Endodermal cell (in vitro differentiated cells): ENCODE measurements at regions not wholly inside any gene's neighbourhood (a gene's known extent, or its start where the extent isn't known, plus 50 kb on each side); places are given as distances from the start of the nearest gene placed in this dataset.

Experiments used
- DNase-seq: peaks from one replicate; pipeline ENCODE4 v3.0.0-alpha.2; 2017
- H3K27ac ChIP-seq: 2 replicates; pipeline ENCODE4 v1.5.1; 2013; ENCODE audit warnings: mild to moderate bottlenecking, low read depth, low read length, moderate library complexity
- H3K27me3 ChIP-seq: 2 replicates; pipeline ENCODE4 v1.6.1; 2013; ENCODE audit warnings: mild to moderate bottlenecking, low read length, moderate library complexity; ENCODE audit not compliant: insufficient read depth, control insufficient read depth, poor library complexity, severe bottlenecking
- H3K36me3 ChIP-seq: 2 replicates; pipeline ENCODE4 v1.7.0; 2013; ENCODE audit warnings: mild to moderate bottlenecking, low read length, moderate library complexity; ENCODE audit not compliant: control insufficient read depth, insufficient read depth
- H3K4me1 ChIP-seq: one replicate; pipeline ENCODE4 v1.7.0; 2013; ENCODE audit warnings: low read length; ENCODE audit not compliant: control insufficient read depth, insufficient read depth
- H3K4me3 ChIP-seq: 2 replicates; pipeline ENCODE4 v1.5.1; 2013; ENCODE audit warnings: mild to moderate bottlenecking, low read length, moderate library complexity
- H3K9ac ChIP-seq: 2 replicates; pipeline ENCODE4 v1.6.1; 2013; ENCODE audit warnings: mild to moderate bottlenecking, low read length, moderate library complexity; ENCODE audit not compliant: poor library complexity, severe bottlenecking; ENCODE audit errors: extremely low read depth
- H3K9me3 ChIP-seq: 2 replicates; pipeline ENCODE4 v1.6.1; 2013; ENCODE audit warnings: mild to moderate bottlenecking, low read length, moderate library complexity; ENCODE audit not compliant: control insufficient read depth
- H3K27ac Mint-ChIP-seq: 2 replicates; pipeline ENCODE4 v1.8.0; 2020; ENCODE audit warnings: mixed read lengths
- H3K27me3 Mint-ChIP-seq: 2 replicates; pipeline ENCODE4 v1.8.0; 2021; ENCODE audit warnings: mild to moderate bottlenecking, mixed read lengths; ENCODE audit not compliant: insufficient read depth
- H3K36me3 Mint-ChIP-seq: 2 replicates; pipeline ENCODE4 v1.8.0; 2020; ENCODE audit warnings: low read depth, mixed read lengths
- H3K4me1 Mint-ChIP-seq: 2 replicates; pipeline ENCODE4 v1.8.0; 2020; ENCODE audit warnings: mixed read lengths
- H3K4me3 Mint-ChIP-seq: 2 replicates; pipeline ENCODE4 v1.8.0; 2020; ENCODE audit warnings: mild to moderate bottlenecking, moderate library complexity, mixed read lengths
- H3K9me3 Mint-ChIP-seq: 2 replicates; pipeline ENCODE4 v1.8.0; 2020; ENCODE audit warnings: mild to moderate bottlenecking, mixed read lengths
- WGBS, 2 experiments: methylation state at CpG; one replicate each; pipeline versions ENCODE4 v1.1.5 to v1.1.7; 2013; ENCODE audit warnings: missing lambda C conversion rate in 2 of 2, mixed read lengths in 1 of 2; ENCODE audit not compliant: insufficient coverage in 1 of 2, insufficient read length in 1 of 2; 5-methylcytosine and 5-hydroxymethylcytosine counted together
- TF ChIP-seq, protein P1 (sequence below): fragments of 200-600 bp; sonication (generic); conservative IDR thresholded peaks from 2 replicates; pipeline ENCODE4 v1.5.0; 2021; ENCODE audit warnings: antibody characterized with exemption, mild to moderate bottlenecking

DNA sequence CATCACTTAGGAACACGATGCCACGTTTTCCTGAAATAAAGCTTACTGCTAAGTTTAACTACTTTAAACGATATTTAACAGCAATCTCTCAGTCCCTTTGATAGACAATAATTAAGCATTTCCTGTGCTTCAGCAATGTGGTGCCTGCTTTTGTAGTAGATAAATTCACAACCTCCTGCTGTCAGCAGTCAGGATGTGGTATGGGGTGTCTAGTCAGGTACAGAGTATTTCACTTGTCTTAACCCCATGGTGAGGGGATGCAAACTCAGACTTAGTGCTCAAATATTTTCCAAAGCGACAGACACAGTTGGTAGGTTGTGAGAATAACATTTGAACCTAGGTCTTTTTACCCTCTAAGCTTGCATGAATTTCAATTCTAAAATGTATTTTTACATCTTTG lies 526.2 kb upstream of the PFKP start:
- WGBS, 2 experiments: 74 to 84% methylated on average over 3 to 4 of the region's 4 CpGs
- Mint-ChIP-seq H3K4me1 (peaks cover 5% of the 10 kb centered on the region), H3K36me3 (no peaks in the 10 kb centered on the region), H3K9me3 (peaks cover 16% of the 10 kb centered on the region), H3K27me3 (no peaks in the 10 kb centered on the region), H3K27ac (no peak overlapping the region), H3K4me3 (no peak overlapping the region)
- no peaks in the 10 kb centered on the region for H3K27me3 ChIP-seq
- H3K36me3 ChIP-seq: no peaks in the 10 kb centered on the region
- no peaks in the 10 kb centered on the region for H3K9me3 ChIP-seq
- no peak for DNase-seq
- TF ChIP-seq, protein P1, sequence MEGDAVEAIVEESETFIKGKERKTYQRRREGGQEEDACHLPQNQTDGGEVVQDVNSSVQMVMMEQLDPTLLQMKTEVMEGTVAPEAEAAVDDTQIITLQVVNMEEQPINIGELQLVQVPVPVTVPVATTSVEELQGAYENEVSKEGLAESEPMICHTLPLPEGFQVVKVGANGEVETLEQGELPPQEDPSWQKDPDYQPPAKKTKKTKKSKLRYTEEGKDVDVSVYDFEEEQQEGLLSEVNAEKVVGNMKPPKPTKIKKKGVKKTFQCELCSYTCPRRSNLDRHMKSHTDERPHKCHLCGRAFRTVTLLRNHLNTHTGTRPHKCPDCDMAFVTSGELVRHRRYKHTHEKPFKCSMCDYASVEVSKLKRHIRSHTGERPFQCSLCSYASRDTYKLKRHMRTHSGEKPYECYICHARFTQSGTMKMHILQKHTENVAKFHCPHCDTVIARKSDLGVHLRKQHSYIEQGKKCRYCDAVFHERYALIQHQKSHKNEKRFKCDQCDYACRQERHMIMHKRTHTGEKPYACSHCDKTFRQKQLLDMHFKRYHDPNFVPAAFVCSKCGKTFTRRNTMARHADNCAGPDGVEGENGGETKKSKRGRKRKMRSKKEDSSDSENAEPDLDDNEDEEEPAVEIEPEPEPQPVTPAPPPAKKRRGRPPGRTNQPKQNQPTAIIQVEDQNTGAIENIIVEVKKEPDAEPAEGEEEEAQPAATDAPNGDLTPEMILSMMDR: no peak
- no peak overlapping the region for H3K27ac ChIP-seq
- no peak overlapping the region for H3K4me3 ChIP-seq
- no peak overlapping the region for H3K9ac ChIP-seq
- no peaks in the 10 kb centered on the region for H3K4me1 ChIP-seq

DNA sequence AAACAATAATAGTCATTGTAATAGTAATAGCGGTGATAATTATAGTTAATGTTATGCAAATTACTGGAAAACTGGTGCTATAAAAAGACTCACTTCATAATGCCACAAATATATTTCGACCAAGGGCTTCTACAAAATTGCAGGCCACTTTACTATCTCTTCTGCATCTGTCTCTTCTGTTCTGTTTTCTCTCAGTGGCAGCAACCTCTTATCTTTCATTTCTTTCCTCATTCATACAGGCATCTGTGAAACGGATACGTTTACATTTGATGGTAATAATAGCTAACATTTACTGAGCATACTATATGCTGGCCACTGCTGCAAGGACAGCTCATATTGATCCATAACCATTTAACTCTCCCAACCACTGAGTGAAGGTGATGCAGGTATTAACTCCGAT lies 537.4 kb upstream of the PFKP start:
- no peak overlapping the region for H3K27ac ChIP-seq
- no peaks in the 10 kb centered on the region for H3K4me1 ChIP-seq
- no peak for DNase-seq
- TF ChIP-seq, protein P1: no peak
- Mint-ChIP-seq H3K9me3 (peaks cover 26% of the 10 kb centered on the region), H3K36me3 (peaks cover 2% of the 10 kb centered on the region), H3K27me3 (no peaks in the 10 kb centered on the region), H3K4me1 (no peaks in the 10 kb centered on the region), H3K27ac (no peak overlapping the region), H3K4me3 (no peak overlapping the region)
- H3K36me3 ChIP-seq: no peaks in the 10 kb centered on the region
- peaks cover 4% of the 10 kb centered on the region for H3K9me3 ChIP-seq
- WGBS, 2 experiments: 89 to 95% methylated on average over 4 to 5 of the region's 5 CpGs
- no peaks in the 10 kb centered on the region for H3K27me3 ChIP-seq
- H3K9ac ChIP-seq: no peak overlapping the region
- no peak overlapping the region for H3K4me3 ChIP-seq

DNA sequence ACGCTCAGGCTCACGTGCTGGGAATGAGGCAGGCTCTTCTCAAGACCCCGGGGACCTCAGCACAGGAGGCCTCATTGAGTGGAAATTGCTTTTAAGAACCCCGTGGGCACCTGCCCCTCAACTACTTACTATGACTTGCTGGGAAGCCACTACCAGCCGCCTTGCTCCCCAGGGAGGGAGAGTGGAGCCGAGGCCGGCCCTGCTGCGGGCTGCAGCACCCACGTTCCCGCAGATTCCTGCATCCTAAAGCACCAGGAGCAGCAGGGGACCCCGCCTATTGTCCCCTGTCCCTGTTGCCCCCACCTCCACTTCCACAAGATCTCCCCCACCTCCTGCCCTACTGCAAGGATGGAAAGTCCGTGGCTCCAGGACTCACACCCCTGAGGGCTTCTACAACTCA lies 541.6 kb upstream of the PFKP start:
- Histone ChIP-seq H3K27me3 (no peaks in the 10 kb centered on the region), H3K9ac (no peak overlapping the region), H3K4me1 (no peaks in the 10 kb centered on the region), H3K27ac (no peak overlapping the region), H3K9me3 (no peaks in the 10 kb centered on the region), H3K36me3 (no peaks in the 10 kb centered on the region), H3K4me3 (no peak overlapping the region)
- 93 to 95% methylated on average over 8 to 12 of the region's 12 CpGs for WGBS, 2 experiments
- H3K9me3 Mint-ChIP-seq: peaks cover 14% of the 10 kb centered on the region
- H3K36me3 Mint-ChIP-seq: no peaks in the 10 kb centered on the region
- H3K27ac Mint-ChIP-seq: no peak overlapping the region
- no peaks in the 10 kb centered on the region for H3K4me1 Mint-ChIP-seq
- no peak overlapping the region for H3K4me3 Mint-ChIP-seq
- DNase-seq: no peak
- TF ChIP-seq, protein P1: no peak
- no peaks in the 10 kb centered on the region for H3K27me3 Mint-ChIP-seq
